HepG2 (cell line): ENCODE measurements at regions not wholly inside any gene's neighbourhood (a gene's known extent, or its start where the extent isn't known, plus 50 kb on each side); places are given as distances from the start of the nearest gene placed in this dataset.

Experiments
- ATAC-seq: fragments of 200-7000 bp; cut with Tn5 transposase; 3 replicates; pipeline ENCODE4 v1.9.1; 2020; ENCODE audit warnings: mild to moderate bottlenecking, moderate library complexity
- BruUV-seq: library from RNA; stranded (reverse); fragments of 400-500 nt; replicated peaks from 2 replicates; lab custom pipeline; 2021; lab: Mats Ljungman, UMichigan
- CTCF ChIA-PET: fragments of 300-600 bp; formaldehyde crosslinking; extraction: SDS; loops from one replicate; lab custom pipeline; 2021; ENCODE audit warnings: low total read pairs, inconsistent platforms, low intra/inter-chr PET ratio; lab: Yijun Ruan, JAX
- POLR2A ChIA-PET: fragments of 350-600 bp; sonication (Branson Sonifier 250); formaldehyde crosslinking; loops from one replicate; lab custom pipeline; 2020; ENCODE audit warnings: antibody characterized with exemption, inconsistent platforms; lab: Yijun Ruan, JAX
- DNase-seq: peaks from one replicate; pipeline ENCODE4 v3.0.0-alpha.2; 2015; ENCODE audit warnings: low spot score
- FAIRE-seq: peaks from 3 replicates; lab custom pipeline; 2011; peaks lifted over from hg19 to GRCh38; lab: Jason Lieb, UNC
- H2AFZ ChIP-seq: one replicate; pipeline ENCODE4 v1.6.1; 2011; ENCODE audit warnings: low read length, inconsistent platforms
- H3K27ac ChIP-seq: fragments of 300-600 bp; 3 replicates; pipeline ENCODE4 v1.8.0; 2011; ENCODE audit warnings: mixed run types, mild to moderate bottlenecking, mixed read lengths, low read length, inconsistent platforms; ENCODE audit not compliant: insufficient read depth; ENCODE audit errors: extremely low read length
- H3K27me3 ChIP-seq, 2 experiments: fragments of 200-600 bp in 1 of 2; 2 replicates in 1 of 2; 3 replicates in 1 of 2; pipeline versions ENCODE4 v1.6.0 to v1.8.0; 2011; ENCODE audit warnings: low read length in 2 of 2, mild to moderate bottlenecking in 2 of 2, moderate library complexity in 2 of 2, inconsistent platforms in 1 of 2; ENCODE audit not compliant: insufficient read depth in 2 of 2, control insufficient read depth in 1 of 2
- H3K36me3 ChIP-seq, 2 experiments: fragments of 200-600 bp in 1 of 2; replicated peaks in 1 of 2; 2 replicates in 1 of 2; 3 replicates in 1 of 2; pipeline versions ENCODE4 v1.5.1 to v1.8.0; 2011; ENCODE audit warnings: low read length in 2 of 2, inconsistent platforms in 1 of 2; ENCODE audit not compliant: insufficient read depth in 2 of 2, control insufficient read depth in 1 of 2
- H3K4me1 ChIP-seq: 2 replicates; pipeline ENCODE4 v1.5.1; 2012; ENCODE audit warnings: low read length, inconsistent platforms; ENCODE audit not compliant: insufficient read depth
- H3K4me2 ChIP-seq: 2 replicates; pipeline ENCODE4 v1.6.0; 2011; ENCODE audit warnings: low read depth, low read length, inconsistent platforms
- H3K4me3 ChIP-seq, 3 experiments: fragments of 200-600 bp in 1 of 3; sonication (generic), shearing (Covaris generic) in 1 of 3; replicated peaks in 1 of 3; 2 replicates each; pipeline ENCODE4 v1.5.1; 2011 to 2016; ENCODE audit warnings: low read length in 3 of 3, inconsistent platforms in 2 of 3, low read depth in 2 of 3, mild to moderate bottlenecking in 2 of 3, control low read depth in 1 of 3, mixed read lengths in 1 of 3; ENCODE audit not compliant: insufficient read depth in 1 of 3
- H3K79me2 ChIP-seq: one replicate; pipeline ENCODE4 v1.6.1; 2011; ENCODE audit warnings: low read length, inconsistent platforms; ENCODE audit not compliant: insufficient read depth
- H3K9ac ChIP-seq: 2 replicates; pipeline ENCODE4 v1.6.0; 2011; ENCODE audit warnings: mild to moderate bottlenecking, low read depth, low read length, inconsistent platforms; ENCODE audit not compliant: insufficient read depth
- H3K9me3 ChIP-seq: 2 replicates; pipeline ENCODE4 v1.5.1; 2012; ENCODE audit warnings: mild to moderate bottlenecking, low read length
- H4K20me1 ChIP-seq: 2 replicates; pipeline ENCODE4 v1.6.0; 2011; ENCODE audit warnings: inconsistent platforms, mild to moderate bottlenecking, low read length, moderate library complexity; ENCODE audit not compliant: insufficient read depth
- CEBPG ChIP-seq: IDR thresholded peaks from 2 replicates; pipeline ENCODE4 v1.6.1; 2016
- ETV6 ChIP-seq: sonication (generic); formaldehyde crosslinking; conservative IDR thresholded peaks from 2 replicates; pipeline ENCODE4 v1.4.0; 2020; ENCODE audit warnings: missing genetic modification reagents
- HDAC1 ChIP-seq: sonication (generic); formaldehyde crosslinking; IDR thresholded peaks from 2 replicates; pipeline ENCODE4 v1.5.1; 2020; ENCODE audit warnings: mild to moderate bottlenecking, missing genetic modification reagents
- KMT2A ChIP-seq: sonication (generic); formaldehyde crosslinking; IDR thresholded peaks from 2 replicates; pipeline ENCODE4 v1.4.0; 2020; ENCODE audit warnings: missing genetic modification reagents
- MED13 ChIP-seq: sonication (generic); formaldehyde crosslinking; IDR thresholded peaks from 2 replicates; pipeline ENCODE4 v1.5.0; 2020; ENCODE audit warnings: missing genetic modification reagents
- REPIN1 ChIP-seq: sonication (generic); formaldehyde crosslinking; IDR thresholded peaks from 2 replicates; pipeline ENCODE4 v1.8.0; 2022; ENCODE audit warnings: missing genetic modification reagents, low read depth, mild to moderate bottlenecking, borderline replicate concordance
- SP140L ChIP-seq: sonication (generic); formaldehyde crosslinking; IDR thresholded peaks from 2 replicates; pipeline ENCODE4 v1.4.0; 2020; ENCODE audit warnings: missing genetic modification reagents, borderline replicate concordance
- ZBTB38 ChIP-seq: sonication (generic); formaldehyde crosslinking; IDR thresholded peaks from 2 replicates; pipeline ENCODE4 v1.5.1; 2020; ENCODE audit warnings: mild to moderate bottlenecking, missing genetic modification reagents
- ZBTB7B ChIP-seq: sonication (generic); formaldehyde crosslinking; IDR thresholded peaks from 2 replicates; pipeline ENCODE4 v1.4.0; 2020; ENCODE audit warnings: missing genetic modification reagents
- ZFP1 ChIP-seq: IDR thresholded peaks from 2 replicates; pipeline ENCODE4 v1.6.1; 2016
- ZFP36L2 ChIP-seq: sonication (generic); formaldehyde crosslinking; IDR thresholded peaks from 2 replicates; pipeline ENCODE4 v1.4.0; 2020; ENCODE audit warnings: missing genetic modification reagents
- ZFYVE20 ChIP-seq: sonication (generic); formaldehyde crosslinking; IDR thresholded peaks from 2 replicates; pipeline ENCODE4 v1.8.0; 2023; ENCODE audit warnings: low read depth, mild to moderate bottlenecking, moderate library complexity, missing genetic modification reagents, borderline replicate concordance
- ZNF296 ChIP-seq: sonication (generic); formaldehyde crosslinking; conservative IDR thresholded peaks from 2 replicates; pipeline ENCODE4 v1.5.0; 2020; ENCODE audit warnings: mild to moderate bottlenecking, missing genetic modification reagents
- ZNF30 ChIP-seq: sonication (generic); formaldehyde crosslinking; IDR thresholded peaks from 2 replicates; pipeline ENCODE4 v1.5.0; 2020; ENCODE audit warnings: mild to moderate bottlenecking, missing genetic modification reagents
- ZNF496 ChIP-seq: sonication (generic); formaldehyde crosslinking; IDR thresholded peaks from 2 replicates; pipeline ENCODE4 v1.8.1; 2023; ENCODE audit warnings: mild to moderate bottlenecking, moderate library complexity, missing genetic modification reagents; ENCODE audit not compliant: insufficient replicate concordance
- ZNF605 ChIP-seq: sonication (generic); formaldehyde crosslinking; IDR thresholded peaks from 2 replicates; pipeline ENCODE4 v1.8.0; 2022; ENCODE audit warnings: mild to moderate bottlenecking, missing genetic modification reagents
- ZNF670 ChIP-seq: sonication (generic); formaldehyde crosslinking; IDR thresholded peaks from 2 replicates; pipeline ENCODE4 v1.8.0; 2022; ENCODE audit warnings: mild to moderate bottlenecking, missing genetic modification reagents, borderline replicate concordance
- ZNF766 ChIP-seq: sonication (generic); formaldehyde crosslinking; IDR thresholded peaks from 2 replicates; pipeline ENCODE4 v1.5.0; 2020; ENCODE audit warnings: missing genetic modification reagents, borderline replicate concordance
- WGBS: methylation state at CpG from one replicate; pipeline ENCODE4 v1.1.6; 2017; ENCODE audit warnings: low lambda C conversion rate; 5-methylcytosine and 5-hydroxymethylcytosine counted together
- in situ Hi-C: cut with HindIII; loops from 2 replicates; pipeline ENCODE4 v1.10.0; 2017; ENCODE audit warnings: low pct_unique_long_range_greater_than_20kb; ENCODE audit not compliant: extremely low pct_ligation_motif_present
- intact Hi-C: fragments of 100-400 bp; cut with micrococcal nuclease; formaldehyde crosslinking; loops from one replicate; pipeline ENCODE4 v1.10.0; 2022; ENCODE audit not compliant: unreplicated experiment
- TF ChIP-seq, protein P1 (sequence below): sonication (generic); formaldehyde crosslinking; IDR thresholded peaks from 2 replicates; pipeline ENCODE4 v1.8.1; 2023; ENCODE audit warnings: mild to moderate bottlenecking, missing genetic modification reagents
- TF ChIP-seq, protein P2 (sequence below): IDR thresholded peaks from 2 replicates; pipeline ENCODE4 v1.6.1; 2012; ENCODE audit warnings: inconsistent platforms

DNA sequence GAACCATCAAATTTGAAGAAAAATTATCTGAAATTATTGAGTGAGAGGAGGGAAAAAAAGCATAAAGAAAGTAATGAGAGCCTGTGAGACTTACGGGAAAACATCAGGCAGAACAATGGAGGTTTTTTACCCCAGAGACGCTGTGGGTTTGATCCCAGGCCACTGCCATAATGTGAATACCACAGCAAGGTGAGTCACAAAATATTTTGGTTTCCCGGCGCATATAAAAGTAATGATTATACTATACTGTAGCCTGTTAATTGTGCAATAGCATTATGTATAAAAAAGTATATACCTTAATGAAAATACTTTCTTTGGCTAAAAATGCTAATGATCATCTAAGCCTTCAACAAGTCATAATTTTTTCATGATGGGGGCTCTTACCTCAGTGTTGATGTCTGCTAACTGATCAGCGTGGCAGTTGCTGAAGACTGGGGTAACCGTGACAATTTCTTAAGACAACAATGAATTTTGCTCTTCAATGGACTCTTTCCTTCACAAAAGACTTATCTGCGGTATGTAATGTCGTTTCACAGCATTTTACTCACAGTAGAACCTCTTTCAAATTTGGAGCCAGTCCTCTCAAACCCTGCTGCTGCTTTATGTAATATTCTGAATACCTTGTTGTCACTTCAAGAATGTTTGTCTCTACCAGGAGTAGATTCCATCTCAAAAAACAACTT, 97.0 kb upstream of the FAM20C start:
- DNase-seq (no peak), ATAC-seq (no peak), FAIRE-seq (no peak)
- POLR2A ChIA-PET = no interaction called here
- Histone ChIP-seq H4K20me1 (no peaks in the 10 kb centered on the region), H3K4me2 (no peak overlapping the region), H3K36me3 (no peaks in the 10 kb centered on the region), H3K9me3 (no peaks in the 10 kb centered on the region), H3K4me3 (no peak overlapping the region), H3K27me3 (peaks cover 2 to 34% of the 10 kb centered on the region in 2 experiments; a peak in 3 of 5 replicates), H3K79me2 (no peaks in the 10 kb centered on the region), H3K4me1 (no peaks in the 10 kb centered on the region), H3K9ac (no peak overlapping the region), H2AFZ (no peak overlapping the region), H3K27ac (no peak overlapping the region)
- 27% methylated on average over 8 of the region's 8 CpGs for WGBS
- in situ Hi-C loops = no loop called here
- intact Hi-C loops = no loop called here
- CTCF ChIA-PET = no interaction called here
- no TSS peak for BruUV-seq
- TF ChIP-seq ZNF496 (CRISPR knock-in tag) = no peak
- no peak for TF ChIP-seq MED13 (CRISPR knock-in tag)
- no peak for TF ChIP-seq ZBTB7B (CRISPR knock-in tag)
- TF ChIP-seq ZNF670 (CRISPR knock-in tag) = no peak
- TF ChIP-seq KMT2A (CRISPR knock-in tag) = no peak
- TF ChIP-seq, protein P1, sequence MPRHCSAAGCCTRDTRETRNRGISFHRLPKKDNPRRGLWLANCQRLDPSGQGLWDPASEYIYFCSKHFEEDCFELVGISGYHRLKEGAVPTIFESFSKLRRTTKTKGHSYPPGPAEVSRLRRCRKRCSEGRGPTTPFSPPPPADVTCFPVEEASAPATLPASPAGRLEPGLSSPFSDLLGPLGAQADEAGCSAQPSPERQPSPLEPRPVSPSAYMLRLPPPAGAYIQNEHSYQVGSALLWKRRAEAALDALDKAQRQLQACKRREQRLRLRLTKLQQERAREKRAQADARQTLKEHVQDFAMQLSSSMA (CRISPR knock-in tag) = no peak
- TF ChIP-seq ZFP36L2 = no peak
- no peak for TF ChIP-seq HDAC1 (CRISPR knock-in tag)
- TF ChIP-seq CEBPG (CRISPR knock-in tag) = no peak
- TF ChIP-seq ZNF30 (CRISPR knock-in tag) = no peak
- no peak for TF ChIP-seq ZBTB38
- no peak for TF ChIP-seq SP140L (CRISPR knock-in tag)
- TF ChIP-seq, protein P2, sequence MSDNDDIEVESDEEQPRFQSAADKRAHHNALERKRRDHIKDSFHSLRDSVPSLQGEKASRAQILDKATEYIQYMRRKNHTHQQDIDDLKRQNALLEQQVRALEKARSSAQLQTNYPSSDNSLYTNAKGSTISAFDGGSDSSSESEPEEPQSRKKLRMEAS = no peak
- no peak for TF ChIP-seq ZNF605 (CRISPR knock-in tag)
- no peak for TF ChIP-seq REPIN1 (CRISPR knock-in tag)
- no peak for TF ChIP-seq ZNF296
- no peak for TF ChIP-seq ZNF766 (CRISPR knock-in tag)
- TF ChIP-seq ZFP1 (CRISPR knock-in tag) = no peak
- no peak for TF ChIP-seq ETV6 (CRISPR knock-in tag)
- no peak for TF ChIP-seq ZFYVE20
